Caco-2 (cell line): ENCODE measurements at regions not wholly inside any gene's neighbourhood (a gene's known extent, or its start where the extent isn't known, plus 50 kb on each side); places are given as distances from the start of the nearest gene placed in this dataset.

ENCODE experiments used
- BruUV-seq: library from RNA; stranded (reverse); fragments of 400-500 nt; replicated peaks from 2 replicates; lab custom pipeline; 2021; lab: Mats Ljungman, UMichigan
- CTCF ChIA-PET: fragments of 300-600 bp; sonication (Branson Sonifier 250); formaldehyde crosslinking; loops from one replicate; lab custom pipeline; 2022; ENCODE audit warnings: antibody characterized with exemption; lab: Charles Lee
- POLR2A ChIA-PET: fragments of 300-600 bp; sonication (Branson Sonifier 250); formaldehyde crosslinking; loops from one replicate; lab custom pipeline; 2022; ENCODE audit warnings: antibody characterized with exemption; lab: Charles Lee
- DNase-seq, 2 experiments: peaks; one replicate each; pipeline versions ENCODE4 v3.0.0 to v3.0.0-alpha.2; 2020 to 2022
- H3K27me3 ChIP-seq: replicated peaks from 2 replicates; pipeline ENCODE4 v1.6.0; 2011; ENCODE audit warnings: low read length; ENCODE audit not compliant: control insufficient read depth, insufficient read depth
- H3K36me3 ChIP-seq: 2 replicates; pipeline ENCODE4 v1.5.1; 2011; ENCODE audit warnings: low read length; ENCODE audit not compliant: control insufficient read depth, insufficient read depth
- H3K4me1 ChIP-seq: fragments of 250-450 bp; sonication (Bioruptor Pico); 2 replicates; pipeline ENCODE4 v1.5.1; 2020; ENCODE audit warnings: mild to moderate bottlenecking
- H3K4me3 ChIP-seq: 2 replicates; pipeline ENCODE4 v1.5.1; 2011; ENCODE audit warnings: low read depth, mild to moderate bottlenecking, control low read depth, low read length
- H3K9me3 ChIP-seq: fragments of 250-450 bp; sonication (Bioruptor Pico); 2 replicates; pipeline ENCODE4 v1.5.1; 2020; ENCODE audit warnings: mild to moderate bottlenecking, moderate library complexity
- H3K27ac Mint-ChIP-seq: one replicate; pipeline ENCODE4 v1.8.0; 2022; ENCODE audit warnings: mixed read lengths; ENCODE audit not compliant: unreplicated experiment
- H3K27me3 Mint-ChIP-seq: one replicate; pipeline ENCODE4 v1.8.0; 2022; ENCODE audit warnings: mixed read lengths; ENCODE audit not compliant: insufficient read depth, unreplicated experiment
- H3K36me3 Mint-ChIP-seq: one replicate; pipeline ENCODE4 v1.8.0; 2022; ENCODE audit warnings: mild to moderate bottlenecking, mixed read lengths; ENCODE audit not compliant: insufficient read depth, unreplicated experiment
- H3K4me1 Mint-ChIP-seq: one replicate; pipeline ENCODE4 v1.8.0; 2022; ENCODE audit warnings: low read depth, mixed read lengths; ENCODE audit not compliant: unreplicated experiment
- H3K4me3 Mint-ChIP-seq: one replicate; pipeline ENCODE4 v1.8.0; 2022; ENCODE audit warnings: mild to moderate bottlenecking, moderate library complexity, mixed read lengths; ENCODE audit not compliant: unreplicated experiment
- H3K9me3 Mint-ChIP-seq: one replicate; pipeline ENCODE4 v1.8.0; 2022; ENCODE audit warnings: mixed read lengths; ENCODE audit not compliant: unreplicated experiment
- CTCF ChIP-seq, 2 experiments: fragments of 200-600 bp in 1 of 2; IDR thresholded peaks; 1 replicate in 1 of 2; 2 replicates in 1 of 2; pipeline versions ENCODE4 v1.5.1 to v1.8.0; 2011 to 2022; ENCODE audit warnings: antibody characterized with exemption in 1 of 2, control low read depth in 1 of 2, inconsistent platforms in 1 of 2, low read depth in 1 of 2, low read length in 1 of 2, mild to moderate bottlenecking in 1 of 2, moderate library complexity in 1 of 2; ENCODE audit not compliant: insufficient read depth in 1 of 2, severe bottlenecking in 1 of 2, unreplicated experiment in 1 of 2
- intact Hi-C: fragments of 100-400 bp; cut with micrococcal nuclease; formaldehyde crosslinking; loops from one replicate; pipeline ENCODE4 v1.10.0; 2022; ENCODE audit not compliant: unreplicated experiment

- CTCF ChIA-PET = no interaction called here
- H3K9me3 Mint-ChIP-seq = no peaks in the 10 kb centered on the region
- H3K36me3 Mint-ChIP-seq = no peaks in the 10 kb centered on the region
- no peaks in the 10 kb centered on the region for H3K4me1 ChIP-seq
- BruUV-seq = no TSS peak
- TF ChIP-seq CTCF (IDR thresholded peaks at IDR 0.05; ENCODE audit: insufficient read depth in 1 of 2, low read depth in 1 of 2, low read length in 1 of 2, severe bottlenecking in 1 of 2, unreplicated experiment in 1 of 2) = no peak
- DNase-seq = no peak
- no peak overlapping the region for H3K4me3 Mint-ChIP-seq
- H3K27ac Mint-ChIP-seq = no peak overlapping the region
- no peaks in the 10 kb centered on the region for H3K27me3 Mint-ChIP-seq
- H3K4me1 Mint-ChIP-seq = no peaks in the 10 kb centered on the region
- no peaks in the 10 kb centered on the region for H3K27me3 ChIP-seq
- H3K9me3 ChIP-seq = no peaks in the 10 kb centered on the region
- no peak overlapping the region for H3K4me3 ChIP-seq
- POLR2A ChIA-PET = no interaction called here
- intact Hi-C loops = no loop called here
- H3K36me3 ChIP-seq = no peaks in the 10 kb centered on the region
Observed at GRCh38 chr9:93379051-93379450, 72.4 kb upstream of the FAM120A start.

DNA sequence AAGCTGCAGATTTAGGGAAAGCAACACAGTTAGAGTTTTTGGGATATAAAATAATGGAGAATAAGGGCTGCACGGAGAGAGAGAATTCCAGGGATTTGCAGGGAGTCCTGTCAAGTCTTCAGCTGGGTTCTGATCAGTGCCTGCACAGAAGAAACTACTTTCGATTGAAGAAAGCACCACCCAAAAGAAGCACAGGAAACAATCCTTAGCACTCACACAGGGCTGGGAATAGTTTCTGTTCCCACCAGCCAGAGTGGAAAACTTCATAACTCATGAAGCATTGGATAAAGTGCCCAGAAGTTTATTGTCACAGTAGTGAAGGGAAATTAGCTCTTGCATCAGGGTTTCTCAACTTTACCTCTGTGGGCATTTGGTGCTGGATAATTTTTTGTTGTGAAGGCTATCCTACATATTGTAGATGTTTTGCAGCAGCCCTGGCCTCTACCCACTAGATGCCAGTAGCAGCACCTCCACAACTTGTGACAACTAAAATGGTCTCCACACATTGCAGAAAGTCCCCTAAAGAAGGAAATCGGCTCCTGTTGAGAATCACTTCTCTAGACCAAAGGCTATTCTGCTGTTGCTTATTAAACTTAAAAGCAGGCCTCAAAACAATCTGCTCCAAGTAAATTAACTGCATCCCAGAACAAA is 71.0 kb upstream of the FAM120A start:
- DNase-seq = no peak
- intact Hi-C loops = no loop called here
- no peak overlapping the region for H3K27ac Mint-ChIP-seq
- H3K9me3 Mint-ChIP-seq = no peaks in the 10 kb centered on the region
- Histone ChIP-seq H3K27me3 (no peaks in the 10 kb centered on the region), H3K4me3 (no peak overlapping the region), H3K9me3 (no peaks in the 10 kb centered on the region), H3K36me3 (no peaks in the 10 kb centered on the region), H3K4me1 (no peaks in the 10 kb centered on the region)
- no peaks in the 10 kb centered on the region for H3K27me3 Mint-ChIP-seq
- no TSS peak for BruUV-seq
- no peaks in the 10 kb centered on the region for H3K36me3 Mint-ChIP-seq
- no peak for TF ChIP-seq CTCF (IDR thresholded peaks at IDR 0.05; ENCODE audit: insufficient read depth in 1 of 2, low read depth in 1 of 2, low read length in 1 of 2, severe bottlenecking in 1 of 2, unreplicated experiment in 1 of 2)
- ChIA-PET CTCF (no interaction called here), POLR2A (no interaction called here)
- H3K4me1 Mint-ChIP-seq = no peaks in the 10 kb centered on the region
- no peak overlapping the region for H3K4me3 Mint-ChIP-seq

- Mint-ChIP-seq H3K9me3 (no peaks in the 10 kb centered on the region), H3K27ac (no peak overlapping the region), H3K4me1 (no peaks in the 10 kb centered on the region), H3K27me3 (no peaks in the 10 kb centered on the region), H3K36me3 (no peaks in the 10 kb centered on the region), H3K4me3 (no peak overlapping the region)
- H3K4me3 ChIP-seq = no peak overlapping the region
- POLR2A ChIA-PET = no interaction called here
- BruUV-seq = no TSS peak
- intact Hi-C loops = no loop called here
- H3K36me3 ChIP-seq = no peaks in the 10 kb centered on the region
- no peaks in the 10 kb centered on the region for H3K4me1 ChIP-seq
- H3K9me3 ChIP-seq = no peaks in the 10 kb centered on the region
- DNase-seq = no peak
- no peaks in the 10 kb centered on the region for H3K27me3 ChIP-seq
- TF ChIP-seq CTCF (IDR thresholded peaks at IDR 0.05; ENCODE audit: insufficient read depth in 1 of 2, low read depth in 1 of 2, low read length in 1 of 2, severe bottlenecking in 1 of 2, unreplicated experiment in 1 of 2) = no peak
- CTCF ChIA-PET = no interaction called here
Observed at GRCh38 chr9:93387791-93388190, 63.7 kb upstream of the FAM120A start.
